Natural killer cell (primary cell): ENCODE measurements at regions not wholly inside any gene's neighbourhood (a gene's known extent, or its start where the extent isn't known, plus 50 kb on each side); places are given as distances from the start of the nearest gene placed in this dataset.

Source experiments
- ATAC-seq, 3 donors: fragments of 150-1000 bp in 2 of 3; fragments of 200-7000 bp in 1 of 3; cut with Tn5 transposase; 1 replicate in 1 of 3; 2 replicates in 2 of 3; pipeline ENCODE4 v1.10.0; 2021; ENCODE audit warnings: mild to moderate bottlenecking in 2 of 3, moderate library complexity in 2 of 3
- DNase-seq, 2 donors: peaks; one replicate each; pipeline versions ENCODE4 v3.0.0 to v3.0.0-alpha.2; 2013 to 2021; ENCODE audit warnings: mixed read lengths in 1 of 2
- H3K27ac ChIP-seq: one replicate; pipeline ENCODE4 v1.5.1; 2013; ENCODE audit warnings: mild to moderate bottlenecking, low read length
- H3K27me3 ChIP-seq: one replicate; pipeline ENCODE4 v1.6.1; 2013; ENCODE audit warnings: low read length; ENCODE audit not compliant: control insufficient read depth, insufficient read depth
- H3K36me3 ChIP-seq: one replicate; pipeline ENCODE4 v1.6.1; 2013; ENCODE audit warnings: low read length; ENCODE audit not compliant: control insufficient read depth, insufficient read depth
- H3K4me1 ChIP-seq: one replicate; pipeline ENCODE4 v1.6.1; 2013; ENCODE audit warnings: low read length; ENCODE audit not compliant: control insufficient read depth, insufficient read depth
- H3K4me3 ChIP-seq: one replicate; pipeline ENCODE4 v1.5.1; 2013; ENCODE audit warnings: low read length
- H3K9me3 ChIP-seq: one replicate; pipeline ENCODE4 v1.6.1; 2013; ENCODE audit warnings: low read length; ENCODE audit not compliant: control insufficient read depth, insufficient read depth
- H3K27ac Mint-ChIP-seq, 2 donors: one replicate each; pipeline ENCODE4 v1.8.0; 2022; ENCODE audit warnings: mild to moderate bottlenecking in 2 of 2, mixed read lengths in 2 of 2, moderate library complexity in 1 of 2
- H3K27me3 Mint-ChIP-seq, 2 donors: one replicate each; pipeline ENCODE4 v1.8.0; 2022; ENCODE audit warnings: low read depth in 2 of 2, mixed read lengths in 2 of 2
- H3K36me3 Mint-ChIP-seq: one replicate; pipeline ENCODE4 v1.8.0; 2022; ENCODE audit warnings: mixed read lengths
- H3K4me1 Mint-ChIP-seq, 2 donors: one replicate each; pipeline ENCODE4 v1.8.0; 2022; ENCODE audit warnings: mixed read lengths in 2 of 2
- H3K4me3 Mint-ChIP-seq: one replicate; pipeline ENCODE4 v1.8.0; 2022; ENCODE audit warnings: mild to moderate bottlenecking, moderate library complexity, mixed read lengths
- H3K9me3 Mint-ChIP-seq, 2 donors: one replicate each; pipeline ENCODE4 v1.8.0; 2022; ENCODE audit warnings: mixed read lengths in 2 of 2
- WGBS: methylation state at CpG from one replicate; pipeline ENCODE4 v1.1.7; 2013; ENCODE audit warnings: missing lambda C conversion rate; ENCODE audit not compliant: insufficient coverage; 5-methylcytosine and 5-hydroxymethylcytosine counted together
- intact Hi-C: fragments of 100-400 bp; cut with micrococcal nuclease; formaldehyde crosslinking; loops from one replicate; pipeline ENCODE4 v1.14.2; 2022
- TF ChIP-seq, protein P1 (sequence below): fragments of 200-600 bp; IDR thresholded peaks from one replicate; pipeline ENCODE4 v1.8.0; 2022; ENCODE audit warnings: antibody characterized with exemption

DNA sequence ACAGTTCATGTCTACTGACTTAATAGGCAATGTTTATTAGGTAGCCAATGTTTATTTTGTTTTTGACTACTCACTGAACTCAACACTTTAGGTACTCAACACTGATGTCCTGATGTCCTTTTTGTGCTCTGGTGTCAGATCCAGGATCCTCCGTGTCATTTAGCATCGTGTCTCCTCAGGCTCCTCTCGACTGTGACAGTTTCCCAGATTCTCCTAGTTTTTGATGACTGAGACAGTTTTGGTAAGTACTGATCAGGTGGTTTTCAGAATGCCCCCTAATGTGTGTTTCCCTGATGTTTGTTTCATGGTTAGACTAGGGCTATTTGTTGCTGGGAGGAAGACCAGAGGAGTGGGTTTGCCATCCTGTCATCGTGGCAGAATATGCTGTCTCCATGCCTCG, 719.7 kb upstream of the SOX11 start:
- 80% methylated on average over 5 of the region's 5 CpGs for WGBS
- no peaks in the 10 kb centered on the region for H3K36me3 Mint-ChIP-seq

DNA sequence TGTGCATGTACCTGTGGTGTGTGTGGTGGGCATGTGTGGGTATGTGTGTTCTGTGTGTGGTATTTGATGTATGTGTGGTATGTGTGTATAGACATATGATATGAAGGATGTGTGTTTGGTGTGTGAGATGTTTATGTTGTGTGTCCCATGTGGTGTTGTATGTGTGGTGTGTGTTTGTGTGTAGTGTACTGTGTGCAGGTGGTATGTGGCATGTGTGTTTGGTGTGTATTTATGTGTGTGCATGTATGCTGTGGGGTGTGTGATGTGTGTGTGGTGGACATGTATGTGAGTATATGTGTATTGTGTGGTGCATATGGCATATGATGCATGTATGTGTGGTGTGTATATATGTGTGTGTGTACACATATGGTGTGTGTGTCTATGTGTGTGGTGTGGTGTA, 718.8 kb upstream of the SOX11 start:
- H3K4me3 ChIP-seq, result no peak overlapping the region
- Mint-ChIP-seq H3K9me3 (peaks cover 10 to 13% of the 10 kb centered on the region in 2 donors), H3K4me3 (no peak overlapping the region), H3K27ac (no peak overlapping the region), H3K4me1 (no peaks in the 10 kb centered on the region), H3K36me3 (no peaks in the 10 kb centered on the region), H3K27me3 (no peaks in the 10 kb centered on the region)
- TF ChIP-seq, protein P1, sequence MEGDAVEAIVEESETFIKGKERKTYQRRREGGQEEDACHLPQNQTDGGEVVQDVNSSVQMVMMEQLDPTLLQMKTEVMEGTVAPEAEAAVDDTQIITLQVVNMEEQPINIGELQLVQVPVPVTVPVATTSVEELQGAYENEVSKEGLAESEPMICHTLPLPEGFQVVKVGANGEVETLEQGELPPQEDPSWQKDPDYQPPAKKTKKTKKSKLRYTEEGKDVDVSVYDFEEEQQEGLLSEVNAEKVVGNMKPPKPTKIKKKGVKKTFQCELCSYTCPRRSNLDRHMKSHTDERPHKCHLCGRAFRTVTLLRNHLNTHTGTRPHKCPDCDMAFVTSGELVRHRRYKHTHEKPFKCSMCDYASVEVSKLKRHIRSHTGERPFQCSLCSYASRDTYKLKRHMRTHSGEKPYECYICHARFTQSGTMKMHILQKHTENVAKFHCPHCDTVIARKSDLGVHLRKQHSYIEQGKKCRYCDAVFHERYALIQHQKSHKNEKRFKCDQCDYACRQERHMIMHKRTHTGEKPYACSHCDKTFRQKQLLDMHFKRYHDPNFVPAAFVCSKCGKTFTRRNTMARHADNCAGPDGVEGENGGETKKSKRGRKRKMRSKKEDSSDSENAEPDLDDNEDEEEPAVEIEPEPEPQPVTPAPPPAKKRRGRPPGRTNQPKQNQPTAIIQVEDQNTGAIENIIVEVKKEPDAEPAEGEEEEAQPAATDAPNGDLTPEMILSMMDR, result no peak
- H3K36me3 ChIP-seq, result no peaks in the 10 kb centered on the region
- peak in 1 of 3 donors; percentile 12 for ATAC-seq
- H3K9me3 ChIP-seq, result no peaks in the 10 kb centered on the region
- intact Hi-C loops, result no loop called here
- DNase-seq, result no peak
- no peak overlapping the region for H3K27ac ChIP-seq
- H3K27me3 ChIP-seq, result no peaks in the 10 kb centered on the region
- H3K4me1 ChIP-seq, result no peaks in the 10 kb centered on the region

More for the DNA sequence above, 719.7 kb upstream of the SOX11 start:
- Histone ChIP-seq H3K9me3 (no peaks in the 10 kb centered on the region), H3K4me1 (no peaks in the 10 kb centered on the region), H3K4me3 (no peak overlapping the region), H3K36me3 (no peaks in the 10 kb centered on the region), H3K27ac (no peak overlapping the region), H3K27me3 (no peaks in the 10 kb centered on the region)
- intact Hi-C loops, result no loop called here
- Mint-ChIP-seq H3K4me3 (no peak overlapping the region), H3K9me3 (peaks cover 11 to 14% of the 10 kb centered on the region in 2 donors), H3K27ac (no peak overlapping the region), H3K4me1 (no peaks in the 10 kb centered on the region), H3K27me3 (no peaks in the 10 kb centered on the region)
- ATAC-seq (no peak), DNase-seq (no peak)
- TF ChIP-seq, protein P1, result no peak

DNA sequence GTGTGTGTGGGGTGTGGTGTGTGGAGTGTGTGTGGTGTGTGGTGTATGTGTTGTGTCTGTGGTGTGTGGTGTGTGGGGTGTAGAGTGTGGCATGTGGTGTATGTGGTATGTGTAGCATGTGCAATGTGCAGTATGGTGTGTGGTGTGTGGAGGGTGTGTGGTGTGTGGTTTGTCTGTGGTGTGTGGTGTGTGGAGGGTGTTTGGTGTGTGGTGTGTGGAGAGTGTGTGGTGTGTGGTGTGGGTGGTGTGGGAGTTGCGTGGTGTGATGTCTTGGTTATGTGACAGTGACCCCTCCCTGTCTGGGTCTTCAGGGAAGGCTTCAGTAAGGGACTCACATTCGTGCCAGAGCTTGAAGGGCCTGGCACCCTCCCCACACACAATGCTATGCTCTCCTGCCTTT, 718.2 kb upstream of the SOX11 start:
- H3K27me3 Mint-ChIP-seq, result no peaks in the 10 kb centered on the region
- WGBS, result 87% methylated on average over 2 of the region's 2 CpGs

GRCh38 chr2:4976407-4976806, 715.8 kb upstream of the SOX11 start:
- DNase-seq (no peak), ATAC-seq (no peak)
- H3K27me3 ChIP-seq, result no peaks in the 10 kb centered on the region
- Mint-ChIP-seq H3K9me3 (peaks cover 7 to 11% of the 10 kb centered on the region in 2 donors), H3K27ac (no peak overlapping the region), H3K4me3 (no peak overlapping the region), H3K36me3 (peaks cover 7% of the 10 kb centered on the region), H3K27me3 (no peaks in the 10 kb centered on the region), H3K4me1 (no peaks in the 10 kb centered on the region)
- no peaks in the 10 kb centered on the region for H3K9me3 ChIP-seq
- no peaks in the 10 kb centered on the region for H3K36me3 ChIP-seq
- WGBS, result 89% methylated on average over 5 of the region's 7 CpGs
- H3K4me3 ChIP-seq, result no peak overlapping the region
- intact Hi-C loops, result no loop called here
- TF ChIP-seq, protein P1, result no peak
- H3K4me1 ChIP-seq, result no peaks in the 10 kb centered on the region
- H3K27ac ChIP-seq, result no peak overlapping the region

More for the DNA sequence above, 718.2 kb upstream of the SOX11 start:
- Histone ChIP-seq H3K27ac (no peak overlapping the region), H3K27me3 (no peaks in the 10 kb centered on the region), H3K36me3 (no peaks in the 10 kb centered on the region), H3K4me3 (no peak overlapping the region), H3K9me3 (no peaks in the 10 kb centered on the region), H3K4me1 (no peaks in the 10 kb centered on the region)
- H3K4me3 Mint-ChIP-seq, result no peak overlapping the region
- peaks cover 10 to 15% of the 10 kb centered on the region in 2 donors for H3K9me3 Mint-ChIP-seq
- no peaks in the 10 kb centered on the region for H3K4me1 Mint-ChIP-seq
- H3K27ac Mint-ChIP-seq, result no peak overlapping the region
- ATAC-seq (peak in 1 of 3 donors; percentile 61), DNase-seq (no peak)
- TF ChIP-seq, protein P1, result no peak
- H3K36me3 Mint-ChIP-seq, result peaks cover 6% of the 10 kb centered on the region
- intact Hi-C loops, result no loop called here
